Nephron progenitor cell (in vitro differentiated cells): ENCODE measurements at regions not wholly inside any gene's neighbourhood (a gene's known extent, or its start where the extent isn't known, plus 50 kb on each side); places are given as distances from the start of the nearest gene placed in this dataset.

Experiments used
- DNase-seq: peaks from one replicate; pipeline ENCODE4 v3.0.0; 2021
- H3K27ac Mint-ChIP-seq: 2 replicates; pipeline ENCODE4 v1.8.0; 2021; ENCODE audit warnings: mild to moderate bottlenecking, moderate library complexity, mixed read lengths
- H3K27me3 Mint-ChIP-seq: 2 replicates; pipeline ENCODE4 v1.8.0; 2021; ENCODE audit warnings: mild to moderate bottlenecking, low read depth, mixed read lengths; ENCODE audit not compliant: poor library complexity
- H3K36me3 Mint-ChIP-seq: 2 replicates; pipeline ENCODE4 v1.8.0; 2021; ENCODE audit warnings: low read depth, mixed read lengths
- H3K4me1 Mint-ChIP-seq: 2 replicates; pipeline ENCODE4 v1.8.0; 2021; ENCODE audit warnings: mixed read lengths
- H3K4me3 Mint-ChIP-seq: 2 replicates; pipeline ENCODE4 v1.8.0; 2021; ENCODE audit warnings: mild to moderate bottlenecking, moderate library complexity, mixed read lengths
- H3K9me3 Mint-ChIP-seq: 2 replicates; pipeline ENCODE4 v1.8.0; 2021; ENCODE audit warnings: mild to moderate bottlenecking, moderate library complexity, mixed read lengths
- CTCF ChIP-seq: fragments of 200-600 bp; sonication (generic); IDR thresholded peaks from 2 replicates; pipeline ENCODE4 v1.5.0; 2021; ENCODE audit warnings: antibody characterized with exemption

GRCh38 chr3:83956431-83956830 is 1002.4 kb upstream of the CADM2 start:
- H3K36me3 Mint-ChIP-seq: no peaks in the 10 kb centered on the region
- no peak overlapping the region for H3K4me3 Mint-ChIP-seq
- H3K27ac Mint-ChIP-seq: no peak overlapping the region
- H3K27me3 Mint-ChIP-seq: no peaks in the 10 kb centered on the region
- no peaks in the 10 kb centered on the region for H3K4me1 Mint-ChIP-seq
- no peak for TF ChIP-seq CTCF
- no peak for DNase-seq
- H3K9me3 Mint-ChIP-seq: no peaks in the 10 kb centered on the region

DNA sequence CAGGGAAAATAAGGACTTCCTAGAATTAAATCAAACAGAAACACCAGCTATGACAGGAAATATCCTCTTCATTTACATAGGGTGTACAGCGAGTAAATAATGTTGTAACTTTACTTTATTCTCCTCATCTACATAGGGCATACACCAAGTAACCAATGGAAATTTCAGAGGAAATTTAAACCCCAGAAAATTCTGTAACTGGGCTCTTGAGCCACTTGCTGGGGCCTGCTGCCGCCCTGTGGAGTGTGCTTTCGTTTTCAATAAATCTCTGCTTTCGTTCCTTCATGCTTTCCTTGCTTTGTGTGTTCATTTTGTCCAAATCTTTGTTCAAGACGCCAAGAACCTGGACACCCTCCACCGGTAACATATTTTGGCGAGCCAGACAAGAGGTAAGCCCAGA is 990.4 kb upstream of the CADM2 start:
- TF ChIP-seq CTCF: no peak
- Mint-ChIP-seq H3K9me3 (peaks cover 11% of the 10 kb centered on the region), H3K27me3 (peaks cover 4% of the 10 kb centered on the region), H3K4me1 (no peaks in the 10 kb centered on the region), H3K27ac (no peak overlapping the region), H3K4me3 (no peak overlapping the region), H3K36me3 (no peaks in the 10 kb centered on the region)
- DNase-seq: no peak

GRCh38 chr3:83971666-83972065 is 987.1 kb upstream of the CADM2 start:
- H3K4me3 Mint-ChIP-seq: no peak overlapping the region
- no peak for DNase-seq
- H3K9me3 Mint-ChIP-seq: no peaks in the 10 kb centered on the region
- no peaks in the 10 kb centered on the region for H3K4me1 Mint-ChIP-seq
- TF ChIP-seq CTCF: no peak
- no peak overlapping the region for H3K27ac Mint-ChIP-seq
- peaks cover 4% of the 10 kb centered on the region for H3K27me3 Mint-ChIP-seq
- H3K36me3 Mint-ChIP-seq: no peaks in the 10 kb centered on the region

GRCh38 chr3:84008623-84009022 is 950.2 kb upstream of the CADM2 start:
- Mint-ChIP-seq H3K9me3 (peaks cover 11% of the 10 kb centered on the region), H3K27me3 (no peaks in the 10 kb centered on the region), H3K4me3 (no peak overlapping the region), H3K27ac (no peak overlapping the region), H3K36me3 (no peaks in the 10 kb centered on the region), H3K4me1 (no peaks in the 10 kb centered on the region)
- TF ChIP-seq CTCF: no peak
- DNase-seq: no peak

DNA sequence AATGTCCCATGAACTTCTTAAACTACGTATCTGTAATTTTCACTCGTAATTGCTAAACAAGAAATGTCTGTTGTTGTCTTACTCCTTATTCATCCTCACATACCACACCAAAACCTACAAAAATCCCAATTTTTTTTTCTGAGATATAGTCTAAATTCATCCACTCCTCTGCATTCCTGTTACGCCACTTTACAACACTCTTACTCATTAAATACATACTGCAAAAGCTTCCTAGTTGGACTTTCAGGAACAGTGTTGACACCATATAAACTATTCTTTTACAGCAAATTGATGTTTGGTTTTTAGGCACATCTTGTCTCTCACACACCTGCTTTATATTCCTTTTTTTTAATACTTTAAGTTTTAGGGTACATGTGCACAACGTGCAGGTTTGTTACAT is 934.9 kb upstream of the CADM2 start:
- no peak for DNase-seq
- no peaks in the 10 kb centered on the region for H3K9me3 Mint-ChIP-seq
- H3K27ac Mint-ChIP-seq: no peak overlapping the region
- no peaks in the 10 kb centered on the region for H3K36me3 Mint-ChIP-seq
- H3K27me3 Mint-ChIP-seq: peaks cover 7% of the 10 kb centered on the region
- H3K4me1 Mint-ChIP-seq: no peaks in the 10 kb centered on the region
- no peak overlapping the region for H3K4me3 Mint-ChIP-seq
- no peak for TF ChIP-seq CTCF

- H3K36me3 Mint-ChIP-seq: no peaks in the 10 kb centered on the region
These were observed 919.7 kb upstream of the CADM2 start for GRCh38 chr3:84039099-84039498.

More at GRCh38 chr3:84039099-84039498, 919.7 kb upstream of the CADM2 start:
- peaks cover 30% of the 10 kb centered on the region for H3K4me1 Mint-ChIP-seq
- H3K4me3 Mint-ChIP-seq: no peak overlapping the region
- peaks cover 31% of the 10 kb centered on the region for H3K9me3 Mint-ChIP-seq
- H3K27ac Mint-ChIP-seq: peak overlapping the region; percentile 81
- DNase-seq: no peak
- H3K27me3 Mint-ChIP-seq: peaks cover 12% of the 10 kb centered on the region
- TF ChIP-seq CTCF: no peak
